GM18870 (cell line): ENCODE measurements at regions not wholly inside any gene's neighbourhood (a gene's known extent, or its start where the extent isn't known, plus 50 kb on each side); places are given as distances from the start of the nearest gene placed in this dataset.

Source experiments
- ATAC-seq: cut with Tn5 transposase; IDR thresholded peaks from one replicate; pipeline ENCODE4 v1.9.1; 2021; ENCODE audit warnings: moderate library complexity; ENCODE audit not compliant: unreplicated experiment

- ATAC-seq: no peak
These were observed 53.6 kb upstream of the CCNG1 start for GRCh38 chr5:163383754-163384153.

DNA sequence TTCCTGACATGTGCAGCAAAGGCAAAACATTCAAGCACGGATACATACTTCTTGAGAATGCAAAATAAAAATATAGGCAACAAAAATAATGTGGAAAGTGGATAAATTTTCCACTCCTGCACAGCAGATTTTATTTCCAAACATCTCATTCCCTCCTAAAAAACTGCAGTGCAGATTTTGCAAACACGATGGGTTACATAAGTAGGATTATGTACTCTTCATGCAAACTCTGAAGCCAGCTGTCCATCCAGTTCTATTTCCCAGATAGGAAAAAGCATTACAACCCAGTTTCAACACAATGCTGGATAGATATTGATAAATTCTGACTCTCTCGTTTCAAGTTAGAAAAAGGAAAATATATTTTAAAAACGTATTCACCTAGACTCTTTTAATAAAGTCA, 52.7 kb upstream of the CCNG1 start:
- ATAC-seq: no peak

GRCh38 chr5:163385271-163385670, 52.1 kb upstream of the CCNG1 start:
- no peak for ATAC-seq

- ATAC-seq: no peak
These were observed 51.6 kb upstream of the CCNG1 start for GRCh38 chr5:163385824-163386223.

DNA sequence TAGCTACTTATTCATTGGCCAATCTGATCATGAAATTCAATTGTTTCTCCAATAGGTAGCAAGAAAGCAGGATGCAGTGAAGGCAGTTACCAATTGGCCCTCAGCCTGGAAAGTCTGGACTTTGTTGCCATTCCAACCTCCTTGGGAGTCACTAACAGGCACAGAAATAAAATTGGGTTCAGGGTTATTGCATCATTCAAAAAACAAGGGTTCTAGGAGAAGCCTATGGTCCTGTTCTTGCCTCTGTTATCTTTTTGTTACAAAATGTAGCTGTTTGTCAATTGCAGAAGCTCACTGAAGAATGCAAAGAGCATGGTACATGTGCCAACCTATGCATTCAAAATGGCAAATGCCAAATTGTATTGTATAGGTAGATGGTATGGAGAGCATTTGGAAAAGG, 51.0 kb upstream of the CCNG1 start:
- no peak for ATAC-seq

GRCh38 chr5:163387589-163388343, 49.6 kb upstream of the CCNG1 start:
- ATAC-seq: no peak
